ENCODE measurements at regions not wholly inside any gene's neighbourhood (a gene's known extent, or its start where the extent isn't known, plus 50 kb on each side); places are given as distances from the start of the nearest gene placed in this dataset.
A peak's percentile ranks its signal among the peaks of the same experiment; 100 is the strongest.

DNA sequence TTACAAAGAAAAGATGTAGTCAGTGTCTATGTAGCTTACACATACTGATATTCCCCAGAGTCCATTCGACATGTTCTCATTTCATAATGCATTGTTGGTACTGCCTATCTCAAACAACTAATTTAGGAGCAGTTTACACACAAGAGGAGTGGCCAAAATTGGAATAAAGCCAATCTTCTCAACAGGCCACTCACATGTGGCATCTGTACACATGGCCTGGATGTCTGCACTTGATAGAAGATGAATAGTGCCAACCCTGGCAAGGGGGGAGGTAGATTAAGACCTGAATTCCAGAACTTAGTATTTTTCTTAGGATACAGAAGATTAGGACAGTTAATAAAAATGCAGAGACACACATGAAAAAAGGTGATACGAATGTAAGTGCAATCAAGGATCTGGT, 125.3 kb upstream of the STARD3NL start:
- H3K4me3 ChIP-seq (ENCODE audit: insufficient read depth, low read depth, low read length) = no peak overlapping the region
- no peak for DNase-seq
- no peaks in the 10 kb centered on the region for H3K27me3 ChIP-seq (ENCODE audit: control insufficient read depth, insufficient read depth, low read length)

DNA sequence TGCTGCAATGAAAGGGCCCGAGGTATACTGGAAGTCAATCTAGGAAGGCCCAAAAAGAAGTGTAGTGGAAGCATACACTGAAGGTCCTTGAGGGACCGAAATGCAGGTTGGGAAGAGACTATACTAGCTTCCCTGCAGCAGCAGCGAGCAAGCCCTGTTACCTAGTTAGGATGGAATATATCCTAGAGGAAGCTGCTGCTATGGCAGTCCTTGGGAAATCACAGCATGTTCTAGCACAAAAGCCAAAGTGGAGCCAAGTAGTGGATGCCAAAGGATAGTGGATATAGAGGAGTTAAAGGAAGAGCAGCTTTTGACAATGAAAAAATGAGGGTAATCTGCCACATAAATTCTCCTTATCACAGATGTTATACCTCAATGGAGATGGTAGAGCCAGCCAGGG, 123.8 kb upstream of the STARD3NL start:
- DNase-seq = no peak
- Histone ChIP-seq H3K4me3 (ENCODE audit: insufficient read depth, low read depth, low read length) (no peak overlapping the region), H3K36me3 (replicated peaks; ENCODE audit: control insufficient read depth, insufficient read depth, low read length) (no peaks in the 10 kb centered on the region), H3K27me3 (ENCODE audit: control insufficient read depth, insufficient read depth, low read length) (no peaks in the 10 kb centered on the region)

More for the DNA sequence above, 125.3 kb upstream of the STARD3NL start:
- no peaks in the 10 kb centered on the region for H3K36me3 ChIP-seq (replicated peaks; ENCODE audit: control insufficient read depth, insufficient read depth, low read length)

DNA sequence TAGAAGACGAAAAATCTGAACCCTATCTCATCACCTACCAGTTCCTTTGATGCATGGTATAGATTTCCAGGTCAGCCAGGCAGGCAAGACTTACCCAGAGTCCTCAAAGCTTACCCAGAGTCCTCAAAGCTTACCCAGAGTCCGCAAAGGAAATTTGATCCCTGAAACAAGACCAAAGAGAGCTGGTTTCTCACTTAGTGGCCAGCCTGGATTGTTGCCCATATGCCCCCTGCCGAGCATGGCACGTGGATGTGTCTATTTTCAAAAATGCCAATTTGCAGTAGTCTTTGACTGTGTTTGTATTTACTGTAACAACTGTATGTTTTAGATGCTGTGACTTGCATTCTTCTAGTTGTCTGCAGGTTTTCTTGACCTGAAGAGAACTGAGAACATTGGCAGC, 120.2 kb upstream of the STARD3NL start:
- DNase-seq = no peak
- Histone ChIP-seq H3K4me3 (ENCODE audit: insufficient read depth, low read depth, low read length) (no peak overlapping the region), H3K36me3 (replicated peaks; ENCODE audit: control insufficient read depth, insufficient read depth, low read length) (no peaks in the 10 kb centered on the region), H3K27me3 (ENCODE audit: control insufficient read depth, insufficient read depth, low read length) (no peaks in the 10 kb centered on the region)

DNA sequence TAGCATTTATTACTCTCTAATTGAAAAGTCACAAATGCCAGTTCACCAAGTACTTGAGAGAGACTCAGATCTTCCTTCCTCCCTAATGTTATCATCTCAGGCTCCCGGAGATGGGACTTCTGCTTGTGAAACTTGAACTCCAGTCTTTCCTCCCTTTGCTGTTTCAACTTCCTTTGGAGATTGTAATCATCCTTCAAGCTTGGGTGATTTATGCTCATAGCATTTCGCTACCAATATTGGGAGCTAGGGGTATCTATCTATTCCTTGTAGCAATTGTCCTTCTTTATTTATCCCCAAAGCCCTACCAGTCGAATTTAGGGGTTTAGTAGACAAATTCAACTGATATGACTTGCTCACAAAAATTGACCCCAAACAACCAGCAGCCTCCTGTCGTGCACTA, 117.9 kb upstream of the STARD3NL start:
- Histone ChIP-seq H3K36me3 (replicated peaks; ENCODE audit: control insufficient read depth, insufficient read depth, low read length) (no peaks in the 10 kb centered on the region), H3K4me3 (ENCODE audit: insufficient read depth, low read depth, low read length) (no peak overlapping the region), H3K27me3 (ENCODE audit: control insufficient read depth, insufficient read depth, low read length) (no peaks in the 10 kb centered on the region)
- no peak for DNase-seq

DNA sequence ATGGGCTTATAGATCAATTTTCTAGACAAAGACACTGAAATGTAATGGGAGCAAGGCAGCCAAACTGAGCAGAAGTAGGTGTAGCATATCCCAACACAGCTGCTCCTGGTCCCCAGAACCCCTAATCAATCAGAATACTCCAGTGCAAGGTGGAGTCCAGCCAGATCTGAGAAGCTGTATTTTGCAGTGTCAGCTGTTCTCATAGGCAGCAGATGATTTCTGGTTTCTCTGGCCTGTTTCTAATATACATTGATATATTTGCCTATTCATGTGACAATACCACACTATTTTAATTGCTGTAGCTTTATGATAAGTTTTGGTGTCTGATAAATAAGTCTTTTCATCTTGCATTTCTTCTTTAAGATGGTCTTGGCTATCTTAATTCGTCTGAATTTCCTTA, 117.4 kb upstream of the STARD3NL start:
- DNase-seq = no peak
- no peak overlapping the region for H3K4me3 ChIP-seq (ENCODE audit: insufficient read depth, low read depth, low read length)
- H3K27me3 ChIP-seq (ENCODE audit: control insufficient read depth, insufficient read depth, low read length) = no peaks in the 10 kb centered on the region
- H3K36me3 ChIP-seq (replicated peaks; ENCODE audit: control insufficient read depth, insufficient read depth, low read length) = no peaks in the 10 kb centered on the region

DNA sequence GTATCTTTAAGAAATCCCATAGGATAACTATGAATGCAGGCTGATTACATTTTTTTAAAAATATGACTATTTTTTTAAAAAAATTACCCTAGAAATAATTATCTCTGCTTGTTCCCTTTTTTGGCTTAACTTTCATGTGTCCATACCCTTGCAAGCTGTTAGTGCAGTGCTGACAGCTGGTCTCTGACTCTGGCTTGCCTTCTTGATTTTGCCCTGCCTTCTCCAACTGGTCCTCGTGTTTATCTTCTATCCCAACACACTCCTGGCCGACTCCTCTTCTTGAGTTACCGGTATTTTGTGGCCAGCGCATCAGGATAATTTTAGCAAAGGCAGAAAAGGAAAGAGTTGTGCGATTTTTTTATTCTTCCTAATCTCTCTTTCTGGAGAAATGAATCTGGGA, 111.7 kb upstream of the STARD3NL start:
- Histone ChIP-seq H3K36me3 (replicated peaks; ENCODE audit: control insufficient read depth, insufficient read depth, low read length) (no peaks in the 10 kb centered on the region), H3K4me3 (ENCODE audit: insufficient read depth, low read depth, low read length) (no peak overlapping the region), H3K27me3 (ENCODE audit: control insufficient read depth, insufficient read depth, low read length) (no peaks in the 10 kb centered on the region)
- DNase-seq = no peak

DNA sequence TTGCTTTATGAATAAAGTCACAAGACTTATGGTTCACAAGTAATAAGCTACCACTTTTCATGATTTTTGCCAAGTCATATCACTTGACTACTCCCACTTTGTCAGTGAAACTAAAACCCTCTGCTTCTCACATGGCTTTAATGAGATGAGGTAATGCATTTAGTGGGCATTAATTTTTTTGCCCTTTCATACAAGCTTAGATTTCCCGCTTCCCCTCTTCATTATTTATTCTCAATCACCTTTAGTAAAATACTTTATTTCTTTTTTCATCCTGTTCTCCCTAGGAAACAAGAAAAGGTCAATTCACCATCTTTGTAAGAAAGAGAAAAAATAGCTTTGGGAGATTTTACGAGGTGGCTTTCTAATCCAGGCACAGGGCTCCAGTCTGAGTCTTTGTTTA, 109.6 kb upstream of the STARD3NL start:
- H3K4me3 ChIP-seq (ENCODE audit: insufficient read depth, low read depth, low read length) = no peak overlapping the region
- DNase-seq = no peak
- H3K36me3 ChIP-seq (replicated peaks; ENCODE audit: control insufficient read depth, insufficient read depth, low read length) = no peaks in the 10 kb centered on the region
- H3K27me3 ChIP-seq (ENCODE audit: control insufficient read depth, insufficient read depth, low read length) = no peaks in the 10 kb centered on the region

DNA sequence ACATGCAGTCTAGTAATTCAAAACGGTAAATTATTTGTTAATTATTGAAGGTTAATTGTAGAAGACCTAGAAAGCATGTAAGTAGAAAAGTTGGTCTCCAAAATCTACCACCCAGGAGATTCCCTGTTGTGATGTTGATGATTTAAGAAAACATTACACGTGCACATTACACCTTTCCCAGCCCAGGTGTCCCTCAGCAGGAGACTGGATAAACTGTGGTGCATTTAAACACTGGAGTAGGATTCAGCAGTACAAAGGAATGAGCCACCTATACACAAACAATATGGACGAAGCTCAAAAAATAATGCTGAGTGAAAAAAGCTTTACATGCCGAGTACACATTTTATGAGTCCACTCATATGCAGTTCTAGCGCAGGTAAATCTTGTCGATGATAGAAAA, 109.0 kb upstream of the STARD3NL start:
- no peaks in the 10 kb centered on the region for H3K27me3 ChIP-seq (ENCODE audit: control insufficient read depth, insufficient read depth, low read length)
- no peak overlapping the region for H3K4me3 ChIP-seq (ENCODE audit: insufficient read depth, low read depth, low read length)
- no peak for DNase-seq
- H3K36me3 ChIP-seq (replicated peaks; ENCODE audit: control insufficient read depth, insufficient read depth, low read length) = no peaks in the 10 kb centered on the region

DNA sequence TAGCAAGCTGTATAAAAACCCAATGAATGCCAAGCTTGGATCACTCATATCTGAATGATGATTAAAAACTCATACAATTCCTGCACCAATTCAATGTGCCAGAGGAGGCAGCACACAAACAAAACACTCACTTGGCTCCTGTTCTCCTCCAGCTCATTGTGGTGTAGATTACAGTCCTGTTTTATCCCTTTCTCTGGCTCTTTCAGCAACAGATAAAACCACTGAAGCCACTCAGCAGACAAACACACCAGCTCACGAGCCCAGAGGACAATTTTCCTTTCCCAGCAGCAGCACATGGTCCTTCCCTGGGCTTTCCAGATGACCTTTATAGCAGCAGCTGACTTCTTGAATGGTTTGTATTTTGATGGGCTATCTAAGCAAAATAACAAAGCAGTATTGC, 107.3 kb upstream of the STARD3NL start:
- Histone ChIP-seq H3K36me3 (replicated peaks; ENCODE audit: control insufficient read depth, insufficient read depth, low read length) (no peaks in the 10 kb centered on the region), H3K27me3 (ENCODE audit: control insufficient read depth, insufficient read depth, low read length) (no peaks in the 10 kb centered on the region), H3K4me3 (ENCODE audit: insufficient read depth, low read depth, low read length) (no peak overlapping the region)
- peak; percentile 46 for DNase-seq

DNA sequence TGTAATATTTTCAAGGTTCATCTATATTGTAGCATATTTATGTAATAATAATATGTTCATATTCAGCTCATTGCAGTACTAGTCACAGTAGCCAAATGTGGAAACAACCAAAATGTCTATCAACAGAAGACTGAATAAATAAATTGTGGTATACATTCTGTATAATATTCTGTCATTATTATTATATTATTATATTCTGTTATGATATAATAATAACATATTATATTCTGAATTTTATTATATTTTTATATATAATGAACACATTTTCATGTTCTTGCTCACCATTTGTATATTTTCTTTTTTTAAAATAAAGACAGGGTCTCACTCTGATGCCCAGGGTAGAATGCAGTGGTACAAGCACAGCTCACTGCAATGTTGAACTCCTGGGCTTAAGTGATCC, 91.2 kb upstream of the STARD3NL start:
- Histone ChIP-seq H3K27me3 (ENCODE audit: control insufficient read depth, insufficient read depth, low read length) (no peaks in the 10 kb centered on the region), H3K36me3 (replicated peaks; ENCODE audit: control insufficient read depth, insufficient read depth, low read length) (no peaks in the 10 kb centered on the region), H3K4me3 (ENCODE audit: insufficient read depth, low read depth, low read length) (no peak overlapping the region)
- DNase-seq = no peak

DNA sequence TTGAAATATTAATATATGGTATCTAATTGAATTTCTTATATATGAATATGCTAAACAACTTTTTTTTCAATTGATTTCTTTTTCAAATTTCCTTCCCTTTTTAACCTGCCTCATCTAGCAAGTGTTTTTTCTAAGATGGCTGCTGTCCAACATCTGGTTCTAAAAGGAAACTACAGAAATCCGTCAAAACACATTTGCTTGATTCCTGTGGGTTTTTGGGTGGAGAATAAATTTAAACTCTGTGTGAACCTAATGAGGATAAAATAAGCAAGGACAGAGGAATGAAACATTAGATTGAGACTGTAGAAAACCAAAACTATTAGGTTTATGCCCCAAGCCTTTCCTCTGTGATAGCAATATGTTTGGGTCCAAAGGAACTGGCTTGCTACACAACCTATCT, 75.5 kb upstream of the STARD3NL start:
- H3K36me3 ChIP-seq (replicated peaks; ENCODE audit: control insufficient read depth, insufficient read depth, low read length) = no peaks in the 10 kb centered on the region
- H3K27me3 ChIP-seq (ENCODE audit: control insufficient read depth, insufficient read depth, low read length) = no peaks in the 10 kb centered on the region
- H3K4me3 ChIP-seq (ENCODE audit: insufficient read depth, low read depth, low read length) = no peak overlapping the region
- no peak for DNase-seq

DNA sequence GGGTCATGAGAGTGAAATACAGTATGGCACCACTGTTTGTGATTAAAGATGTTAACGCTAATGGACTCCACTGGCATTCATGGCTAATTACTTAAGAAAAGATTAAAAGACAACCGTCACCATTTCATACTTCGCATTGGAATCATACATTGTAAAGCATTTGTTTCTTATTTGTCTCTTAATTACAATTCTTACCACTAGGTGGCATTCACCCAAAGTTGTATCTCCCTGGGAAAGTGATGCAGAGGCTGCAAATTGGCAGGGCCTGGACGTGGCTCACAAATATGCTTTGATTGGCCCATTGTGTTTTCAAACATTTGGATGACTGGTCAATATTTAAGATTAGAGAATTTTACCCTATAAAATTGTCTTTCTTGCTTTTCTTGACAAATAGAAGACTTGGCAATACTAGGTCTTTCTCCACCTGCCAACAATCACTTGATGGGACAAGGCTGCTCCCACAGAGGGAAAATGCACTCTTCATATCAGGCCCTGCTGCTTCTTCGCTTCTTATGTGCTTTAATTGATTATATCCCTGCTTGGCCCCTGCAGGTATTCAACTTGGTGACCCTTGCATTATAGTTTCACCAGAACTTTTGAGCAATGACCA, 72.1 kb upstream of the STARD3NL start:
- Histone ChIP-seq H3K4me3 (ENCODE audit: insufficient read depth, low read depth, low read length) (no peak overlapping the region), H3K27me3 (ENCODE audit: control insufficient read depth, insufficient read depth, low read length) (no peaks in the 10 kb centered on the region), H3K36me3 (replicated peaks; ENCODE audit: control insufficient read depth, insufficient read depth, low read length) (no peaks in the 10 kb centered on the region)
- DNase-seq = peak; percentile 16

DNA sequence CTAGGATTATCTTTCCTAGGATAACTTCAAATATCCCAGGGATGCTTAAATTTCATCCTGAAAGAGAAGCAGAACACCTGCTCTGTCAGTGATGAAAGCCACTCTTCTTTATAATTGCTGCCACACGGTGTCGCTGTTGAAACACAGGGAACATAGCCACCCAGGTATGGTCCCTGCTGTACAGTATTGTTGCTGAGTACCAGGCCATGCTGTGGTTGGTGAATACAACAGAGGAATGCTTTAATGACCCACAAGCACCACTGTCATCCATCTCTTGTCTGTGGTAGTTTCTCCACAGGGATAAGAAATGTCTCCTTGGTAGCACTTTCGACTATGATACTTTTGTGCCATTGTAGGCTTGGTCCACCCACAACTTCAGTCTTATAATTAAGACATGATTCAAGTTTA, 70.6 kb upstream of the STARD3NL start:
- DNase-seq = peak; percentile 33

DNA sequence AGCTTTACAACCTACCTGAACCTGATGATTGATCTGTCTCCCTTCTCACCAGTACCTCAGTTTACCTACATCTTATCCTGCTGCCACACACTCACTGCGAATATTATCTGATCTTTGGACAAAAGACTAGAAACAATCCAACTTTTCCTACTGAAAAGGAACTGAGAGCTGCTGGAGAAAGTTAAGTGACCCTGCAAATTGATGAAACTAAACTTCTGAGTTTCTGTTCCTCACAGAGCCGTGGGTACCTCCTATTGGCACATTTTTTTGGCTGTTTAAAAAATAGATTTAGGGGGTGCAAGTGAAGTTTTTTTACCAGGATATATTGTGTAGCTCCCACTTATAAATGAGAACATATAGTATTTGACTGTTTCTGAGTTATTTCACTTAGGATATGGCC, 66.0 kb upstream of the STARD3NL start:
- DNase-seq = no peak
- Histone ChIP-seq H3K4me3 (ENCODE audit: insufficient read depth, low read depth, low read length) (no peak overlapping the region), H3K27me3 (ENCODE audit: control insufficient read depth, insufficient read depth, low read length) (no peaks in the 10 kb centered on the region), H3K36me3 (replicated peaks; ENCODE audit: control insufficient read depth, insufficient read depth, low read length) (no peaks in the 10 kb centered on the region)

More for the DNA sequence above, 70.6 kb upstream of the STARD3NL start:
- H3K4me3 ChIP-seq (ENCODE audit: insufficient read depth, low read depth, low read length) = no peak overlapping the region
- no peaks in the 10 kb centered on the region for H3K27me3 ChIP-seq (ENCODE audit: control insufficient read depth, insufficient read depth, low read length)
- no peaks in the 10 kb centered on the region for H3K36me3 ChIP-seq (replicated peaks; ENCODE audit: control insufficient read depth, insufficient read depth, low read length)

DNA sequence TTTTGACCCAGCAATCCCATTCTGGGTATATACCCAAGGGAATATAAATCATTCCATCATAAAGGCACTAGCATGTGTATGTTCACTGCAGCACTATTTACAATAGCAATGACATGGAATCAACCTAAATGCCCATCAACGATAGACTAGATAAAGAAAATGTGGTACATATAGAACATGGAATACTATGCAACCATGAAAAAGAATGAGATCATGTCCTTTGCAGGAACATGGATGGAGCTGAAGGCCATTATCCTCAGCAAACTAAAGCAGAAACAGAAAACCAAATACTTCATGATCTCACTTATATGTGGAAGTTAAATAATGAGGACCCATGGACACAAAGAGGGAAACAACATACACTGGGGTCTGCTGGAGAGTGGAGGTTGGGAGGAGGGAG, 58.0 kb upstream of the STARD3NL start:
- Histone ChIP-seq H3K27me3 (ENCODE audit: control insufficient read depth, insufficient read depth, low read length) (no peaks in the 10 kb centered on the region), H3K4me3 (ENCODE audit: insufficient read depth, low read depth, low read length) (no peak overlapping the region), H3K36me3 (replicated peaks; ENCODE audit: control insufficient read depth, insufficient read depth, low read length) (no peaks in the 10 kb centered on the region)
- DNase-seq = no peak

DNA sequence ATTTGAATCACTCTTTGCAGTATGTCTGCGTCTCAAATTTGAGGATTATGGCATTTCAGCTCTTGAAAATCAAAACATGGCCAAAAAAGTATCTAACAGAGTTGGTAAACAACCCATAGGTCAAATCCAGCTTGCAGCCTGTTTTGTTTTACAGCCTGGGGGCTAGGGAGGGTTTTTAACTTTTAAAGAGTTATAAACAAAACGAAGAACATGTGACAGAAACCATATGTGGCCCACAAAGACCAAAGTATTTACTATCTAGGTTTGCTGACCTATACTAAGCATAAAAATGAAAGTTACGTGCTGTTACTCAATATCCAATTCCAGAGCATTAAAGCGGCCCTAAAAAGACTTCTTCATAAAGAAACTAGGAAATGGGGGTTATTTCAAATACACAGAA, 55.5 kb upstream of the STARD3NL start:
- Histone ChIP-seq H3K27me3 (ENCODE audit: control insufficient read depth, insufficient read depth, low read length) (no peaks in the 10 kb centered on the region), H3K36me3 (replicated peaks; ENCODE audit: control insufficient read depth, insufficient read depth, low read length) (no peaks in the 10 kb centered on the region), H3K4me3 (ENCODE audit: insufficient read depth, low read depth, low read length) (no peak overlapping the region)
- no peak for DNase-seq
